ENCODE measurements at regions not wholly inside any gene's neighbourhood (a gene's known extent, or its start where the extent isn't known, plus 50 kb on each side); places are given as distances from the start of the nearest gene placed in this dataset.
"Not testable (repeated sequence)": the region's sequence is repeated elsewhere in the genome, so short reads cannot be mapped to it uniquely, and the experiment has no call there.

GRCh38 chr10:46204482-46205102 lies 82.2 kb upstream of the ANTXRL start:
- DNase-seq = not testable (repeated sequence)

GRCh38 chr10:46210427-46210826 lies 76.4 kb upstream of the ANTXRL start:
- not testable (repeated sequence) for DNase-seq

GRCh38 chr10:46215426-46215825 lies 71.4 kb upstream of the ANTXRL start:
- DNase-seq = no peak

- DNase-seq = no peak
Observed at GRCh38 chr10:46216003-46216634, 70.7 kb upstream of the ANTXRL start.

- no peak for DNase-seq
Observed at GRCh38 chr10:46216836-46217751, 69.7 kb upstream of the ANTXRL start.

GRCh38 chr10:46217752-46218453 lies 68.9 kb upstream of the ANTXRL start:
- DNase-seq = no peak

- no peak for DNase-seq
Observed at GRCh38 chr10:46218921-46219320, 67.9 kb upstream of the ANTXRL start.

- DNase-seq = not testable (repeated sequence)
Observed at GRCh38 chr10:46219431-46219990, 67.3 kb upstream of the ANTXRL start.

GRCh38 chr10:46220187-46220586 lies 66.6 kb upstream of the ANTXRL start:
- DNase-seq = no peak

GRCh38 chr10:46220872-46221538 lies 65.8 kb upstream of the ANTXRL start:
- no peak for DNase-seq

GRCh38 chr10:46222364-46222935 lies 64.3 kb upstream of the ANTXRL start:
- no peak for DNase-seq

GRCh38 chr10:46223064-46223480 lies 63.7 kb upstream of the ANTXRL start:
- peak; percentile 14 for DNase-seq

GRCh38 chr10:46223626-46224413 lies 63.0 kb upstream of the ANTXRL start:
- no peak for DNase-seq

GRCh38 chr10:46224414-46224682 lies 62.4 kb upstream of the ANTXRL start:
- DNase-seq = no peak

GRCh38 chr10:46225597-46225996 lies 61.2 kb upstream of the ANTXRL start:
- no peak for DNase-seq

GRCh38 chr10:46226232-46226631 lies 60.6 kb upstream of the ANTXRL start:
- DNase-seq = no peak

GRCh38 chr10:46226900-46227558 lies 59.8 kb upstream of the ANTXRL start:
- DNase-seq = no peak

- DNase-seq = no peak
Observed at GRCh38 chr10:46227571-46227935, 59.2 kb upstream of the ANTXRL start.

- no peak for DNase-seq
Observed at GRCh38 chr10:46227936-46228562, 58.7 kb upstream of the ANTXRL start.

GRCh38 chr10:46228563-46229071 lies 58.2 kb upstream of the ANTXRL start:
- peak; percentile 61 for DNase-seq
